AG04449 (cell line): ENCODE measurements at regions not wholly inside any gene's neighbourhood (a gene's known extent, or its start where the extent isn't known, plus 50 kb on each side); places are given as distances from the start of the nearest gene placed in this dataset.

Source experiments
- CTCF ChIA-PET: fragments of 350-600 bp; formaldehyde crosslinking; extraction: SDS; loops from one replicate; lab custom pipeline; 2021; ENCODE audit warnings: antibody characterized with exemption; lab: Yijun Ruan, JAX
- POLR2A ChIA-PET: fragments of 400-600, 350-600 bp; formaldehyde crosslinking; extraction: SDS; loops from one replicate; lab custom pipeline; 2020; ENCODE audit warnings: antibody characterized with exemption, inconsistent platforms; lab: Yijun Ruan, JAX
- DNase-seq: peaks from one replicate; pipeline ENCODE4 v3.0.0-alpha.2; 2010; ENCODE audit warnings: low read depth, low spot score
- H3K4me3 ChIP-seq: 2 replicates; pipeline ENCODE4 v1.5.1; 2011; ENCODE audit warnings: low read depth, mild to moderate bottlenecking, control low read depth, low read length
- TF ChIP-seq, protein P1 (sequence below): IDR thresholded peaks from one replicate; pipeline ENCODE4 v1.5.1; 2011; ENCODE audit warnings: mild to moderate bottlenecking, moderate library complexity, low read length, control low read depth, inconsistent platforms; ENCODE audit not compliant: insufficient read depth; ENCODE audit errors: missing control alignments

DNA sequence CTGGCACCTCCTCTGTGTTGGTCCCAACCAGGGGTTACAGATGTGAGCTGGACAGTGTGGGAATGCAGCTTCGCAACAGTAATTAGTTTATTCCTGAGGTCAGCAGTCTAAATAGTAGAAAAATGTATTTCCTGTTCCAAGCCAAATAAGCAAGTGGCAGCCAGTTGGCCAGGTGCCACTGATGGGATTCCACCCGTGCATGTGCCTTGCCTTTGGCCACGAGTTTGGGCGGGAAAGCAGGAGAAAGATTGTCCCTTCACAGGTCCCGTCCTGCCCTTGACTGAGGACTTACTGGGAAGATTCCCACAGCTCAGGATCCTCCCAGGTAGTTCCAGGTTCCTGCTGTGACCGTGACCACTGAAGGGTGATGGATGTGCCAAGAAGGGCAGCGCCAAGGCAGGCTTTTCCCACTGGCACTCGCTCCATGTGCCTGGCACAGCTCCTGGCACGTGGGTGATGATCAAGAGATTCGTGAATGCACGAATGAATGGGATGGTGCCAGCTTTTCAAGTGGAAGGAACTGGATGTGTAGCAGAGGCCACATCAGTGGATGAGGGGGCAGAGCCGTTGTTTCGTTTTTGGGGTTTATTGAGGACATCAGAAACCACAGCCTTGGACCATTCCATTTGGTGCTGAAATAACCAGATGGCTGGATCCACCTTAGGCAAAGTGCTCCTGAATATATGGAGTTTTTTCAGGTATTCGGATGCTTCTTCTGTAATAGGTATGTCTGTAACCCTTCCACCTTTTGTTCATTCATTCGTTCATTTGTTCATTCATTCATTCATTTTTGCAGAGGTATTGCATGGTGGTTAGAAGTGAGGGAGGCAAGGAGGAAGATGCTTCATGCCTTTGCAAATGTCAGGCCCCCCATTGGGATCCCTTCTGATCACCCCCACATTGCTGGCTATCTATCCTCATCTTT is 62.4 kb upstream of the WNT4 start:
- no peak overlapping the region for H3K4me3 ChIP-seq
- TF ChIP-seq, protein P1, sequence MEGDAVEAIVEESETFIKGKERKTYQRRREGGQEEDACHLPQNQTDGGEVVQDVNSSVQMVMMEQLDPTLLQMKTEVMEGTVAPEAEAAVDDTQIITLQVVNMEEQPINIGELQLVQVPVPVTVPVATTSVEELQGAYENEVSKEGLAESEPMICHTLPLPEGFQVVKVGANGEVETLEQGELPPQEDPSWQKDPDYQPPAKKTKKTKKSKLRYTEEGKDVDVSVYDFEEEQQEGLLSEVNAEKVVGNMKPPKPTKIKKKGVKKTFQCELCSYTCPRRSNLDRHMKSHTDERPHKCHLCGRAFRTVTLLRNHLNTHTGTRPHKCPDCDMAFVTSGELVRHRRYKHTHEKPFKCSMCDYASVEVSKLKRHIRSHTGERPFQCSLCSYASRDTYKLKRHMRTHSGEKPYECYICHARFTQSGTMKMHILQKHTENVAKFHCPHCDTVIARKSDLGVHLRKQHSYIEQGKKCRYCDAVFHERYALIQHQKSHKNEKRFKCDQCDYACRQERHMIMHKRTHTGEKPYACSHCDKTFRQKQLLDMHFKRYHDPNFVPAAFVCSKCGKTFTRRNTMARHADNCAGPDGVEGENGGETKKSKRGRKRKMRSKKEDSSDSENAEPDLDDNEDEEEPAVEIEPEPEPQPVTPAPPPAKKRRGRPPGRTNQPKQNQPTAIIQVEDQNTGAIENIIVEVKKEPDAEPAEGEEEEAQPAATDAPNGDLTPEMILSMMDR = no peak
- ChIA-PET POLR2A (no interaction called here), CTCF (no interaction called here)
- DNase-seq = no peak

DNA sequence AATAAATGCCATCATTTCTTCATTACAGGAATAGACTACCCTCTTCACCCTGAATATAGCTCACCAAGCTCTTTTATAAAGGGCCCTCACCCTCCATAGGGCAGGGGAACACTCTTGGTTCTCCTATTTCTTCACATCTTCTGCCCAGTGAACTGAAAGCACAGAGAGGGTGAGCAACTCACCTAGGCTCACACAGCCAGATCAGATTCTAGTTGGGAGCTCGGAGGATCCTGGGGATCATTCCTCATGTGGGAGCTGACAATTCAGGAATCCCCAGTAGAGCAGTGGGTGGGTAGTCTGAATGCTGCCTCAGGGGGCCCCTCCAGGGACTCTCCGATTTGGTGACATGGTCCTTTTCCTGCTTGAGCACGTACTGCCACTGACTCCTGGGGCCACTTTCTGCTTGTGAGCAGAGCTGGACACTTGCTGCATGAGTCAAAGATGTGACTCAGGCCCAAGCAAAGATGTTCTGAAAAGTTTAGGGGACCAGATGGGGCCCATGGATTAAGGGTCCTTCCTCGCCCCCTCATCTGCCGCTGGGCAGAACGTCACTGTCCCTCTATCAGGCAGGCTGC is 63.7 kb upstream of the WNT4 start:
- CTCF ChIA-PET = no interaction called here
- POLR2A ChIA-PET = no interaction called here
- TF ChIP-seq, protein P1 = no peak
- H3K4me3 ChIP-seq = no peak overlapping the region
- no peak for DNase-seq

DNA sequence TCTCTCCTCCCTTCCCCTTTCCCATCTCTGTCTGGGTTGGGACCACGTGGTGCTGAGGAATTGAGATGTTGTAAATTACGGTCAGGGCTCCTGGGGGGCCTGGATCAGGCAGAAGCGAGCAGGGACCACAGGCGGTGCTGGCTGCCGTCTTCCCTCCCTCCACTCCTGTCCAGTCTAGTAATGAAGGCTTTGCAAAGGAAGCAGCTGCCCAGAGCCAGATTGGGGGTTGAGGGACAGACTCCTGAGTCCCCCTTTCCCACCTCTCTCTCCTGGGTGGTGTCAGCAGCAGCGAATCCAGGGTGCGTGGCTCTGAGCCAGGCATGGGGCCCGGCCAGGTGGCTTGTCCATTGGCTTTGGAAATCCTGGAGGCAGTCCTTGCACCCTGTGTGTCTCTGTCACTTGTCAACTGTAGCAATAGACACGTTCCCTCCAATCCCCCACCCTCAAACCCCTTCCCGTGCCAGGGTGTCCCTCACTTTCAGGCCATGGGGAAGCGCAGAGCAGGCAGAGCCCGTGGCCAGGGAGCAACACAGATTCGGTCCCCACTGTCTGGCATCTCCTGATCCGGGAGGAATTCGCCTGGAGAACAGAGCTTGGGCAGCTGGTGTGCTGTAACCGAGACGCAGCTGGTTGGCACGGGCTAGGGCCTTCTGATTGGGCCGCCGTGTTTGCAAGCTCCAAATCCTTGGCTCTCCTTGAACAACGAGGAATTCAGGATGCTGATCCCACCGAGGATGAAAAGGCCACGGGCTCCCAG is 64.8 kb upstream of the WNT4 start:
- POLR2A ChIA-PET = no interaction called here
- CTCF ChIA-PET = no interaction called here
- TF ChIP-seq, protein P1 = no peak
- no peak for DNase-seq
- no peak overlapping the region for H3K4me3 ChIP-seq

DNA sequence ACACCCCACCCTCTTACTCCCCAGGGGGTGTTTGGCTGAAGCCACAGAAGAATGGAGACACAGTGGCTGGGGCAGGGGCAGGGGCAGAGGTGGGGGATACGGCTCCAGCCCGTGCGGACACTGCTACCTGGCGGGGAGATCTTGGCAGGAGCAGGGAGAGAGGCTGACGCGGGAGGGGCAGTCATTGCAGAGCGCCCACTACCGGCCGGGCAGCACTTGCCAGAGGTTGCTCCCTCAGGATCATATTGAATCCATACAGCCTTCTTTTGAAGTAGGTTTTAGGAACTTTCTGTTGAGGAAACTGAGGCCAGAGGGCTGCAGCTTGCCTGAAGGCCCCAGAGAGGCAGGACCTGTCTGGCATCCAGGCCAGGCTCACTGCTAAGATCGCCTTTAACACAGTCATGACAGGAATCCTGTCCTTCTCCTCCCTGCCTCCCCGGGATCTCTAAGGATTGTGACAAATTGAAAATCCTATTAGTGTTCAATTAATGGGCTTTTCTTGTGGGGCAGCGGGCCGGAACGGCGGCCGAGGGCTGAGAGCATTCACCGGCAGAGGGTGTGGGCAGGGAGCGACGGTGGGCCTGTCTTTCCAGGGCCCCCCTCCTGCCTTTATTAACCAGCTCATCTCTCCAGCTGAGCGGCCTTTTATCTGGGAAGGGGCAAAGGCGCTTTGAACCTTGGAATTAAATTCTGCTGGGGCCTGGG is 65.5 kb upstream of the WNT4 start:
- ChIA-PET POLR2A (no interaction called here), CTCF (no interaction called here)
- TF ChIP-seq, protein P1 = no peak
- no peak for DNase-seq
- no peak overlapping the region for H3K4me3 ChIP-seq

DNA sequence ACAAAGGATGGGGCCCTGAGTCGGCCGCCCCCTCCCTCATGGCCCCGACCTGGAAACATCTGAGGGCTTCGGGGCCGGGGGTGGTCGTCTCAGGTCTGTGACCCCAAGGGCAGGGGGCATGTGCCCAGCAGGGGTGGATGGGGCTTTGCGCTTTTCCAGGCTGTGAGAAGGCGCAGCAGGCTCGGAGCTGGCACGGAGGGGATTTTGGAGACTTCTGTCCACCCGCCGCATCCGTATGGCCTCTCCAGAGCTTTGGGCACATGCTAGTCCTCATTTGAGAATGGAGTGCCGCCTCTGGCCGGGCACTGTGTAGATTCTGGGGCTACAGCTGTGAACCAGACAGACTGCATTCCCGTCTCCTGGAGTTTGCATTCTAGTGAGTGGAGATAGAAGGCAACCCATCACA is 66.1 kb upstream of the WNT4 start:
- TF ChIP-seq, protein P1 = no peak
- POLR2A ChIA-PET = no interaction called here
- CTCF ChIA-PET = no interaction called here
- no peak for DNase-seq
- no peak overlapping the region for H3K4me3 ChIP-seq

DNA sequence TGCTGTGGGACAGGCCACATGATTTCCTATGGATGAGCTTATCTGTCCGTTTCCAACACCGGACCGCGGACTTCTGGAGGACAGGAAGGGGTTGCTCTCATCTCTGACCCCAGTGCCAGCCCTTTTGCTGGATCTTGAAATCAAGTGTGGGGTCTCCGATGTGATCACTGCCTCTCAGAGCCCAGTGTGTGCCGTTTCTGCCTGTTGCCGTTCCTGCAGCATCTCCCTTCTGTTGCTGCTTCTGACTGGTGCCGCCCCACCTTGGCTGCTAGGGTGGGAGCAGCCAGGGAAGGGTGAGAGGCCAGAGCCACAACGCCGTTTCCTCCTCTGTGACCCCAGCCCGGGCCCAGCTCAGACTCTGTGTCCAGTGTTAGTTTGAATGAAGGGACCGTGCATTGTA is 67.3 kb upstream of the WNT4 start:
- no peak for DNase-seq
- POLR2A ChIA-PET = no interaction called here
- no peak overlapping the region for H3K4me3 ChIP-seq
- CTCF ChIA-PET = no interaction called here
- TF ChIP-seq, protein P1 = no peak
